GM12874 (cell line): ENCODE measurements at regions not wholly inside any gene's neighbourhood (a gene's known extent, or its start where the extent isn't known, plus 50 kb on each side); places are given as distances from the start of the nearest gene placed in this dataset.

ENCODE experiments used
- CTCF ChIP-seq: IDR thresholded peaks from 2 replicates; pipeline ENCODE4 v1.5.1; 2011; ENCODE audit warnings: low read depth, mild to moderate bottlenecking, control low read depth, low read length, moderate library complexity; ENCODE audit not compliant: insufficient read depth

- TF ChIP-seq CTCF: no peak
Measured at GRCh38 chr1:164982545-164982944, 374.0 kb downstream of the LMX1A start.

- TF ChIP-seq CTCF: no peak
Measured at GRCh38 chr1:164977561-164977960, 379.0 kb downstream of the LMX1A start.

- no peak for TF ChIP-seq CTCF
Measured at GRCh38 chr1:164971921-164972415, 384.5 kb downstream of the LMX1A start.

- TF ChIP-seq CTCF: no peak
Measured at GRCh38 chr1:164971391-164971790, 385.1 kb downstream of the LMX1A start.

GRCh38 chr1:164969253-164969652 is 387.3 kb downstream of the LMX1A start:
- no peak for TF ChIP-seq CTCF

- TF ChIP-seq CTCF: no peak
Measured at GRCh38 chr1:164967300-164967699, 389.2 kb downstream of the LMX1A start.

- no peak for TF ChIP-seq CTCF
Measured at GRCh38 chr1:164961715-164962114, 394.8 kb downstream of the LMX1A start.
